ENCODE measurements at regions not wholly inside any gene's neighbourhood (a gene's known extent, or its start where the extent isn't known, plus 50 kb on each side); places are given as distances from the start of the nearest gene placed in this dataset.

GRCh38 chr3:160126051-160126450 lies 99.2 kb upstream of the C3orf80 start:
- no peak overlapping the region for H3K27ac ChIP-seq
- DNase-seq (no peak), ATAC-seq (no peak), FAIRE-seq (no peak)
- no peaks in the 10 kb centered on the region for H3K4me1 ChIP-seq
- H3K4me3 ChIP-seq = no peak overlapping the region
- no peaks in the 10 kb centered on the region for H3K27me3 ChIP-seq
- 63 to 70% methylated on average over 4 of the region's 4 CpGs for WGBS, 2 donors
- intact Hi-C loops (cut with DNase I) = no loop called here
- no peaks in the 10 kb centered on the region for H3K9me3 ChIP-seq
- no peaks in the 10 kb centered on the region for H3K36me3 ChIP-seq
- TF ChIP-seq CTCF (IDR thresholded peaks at IDR 0.05) = no peak

DNA sequence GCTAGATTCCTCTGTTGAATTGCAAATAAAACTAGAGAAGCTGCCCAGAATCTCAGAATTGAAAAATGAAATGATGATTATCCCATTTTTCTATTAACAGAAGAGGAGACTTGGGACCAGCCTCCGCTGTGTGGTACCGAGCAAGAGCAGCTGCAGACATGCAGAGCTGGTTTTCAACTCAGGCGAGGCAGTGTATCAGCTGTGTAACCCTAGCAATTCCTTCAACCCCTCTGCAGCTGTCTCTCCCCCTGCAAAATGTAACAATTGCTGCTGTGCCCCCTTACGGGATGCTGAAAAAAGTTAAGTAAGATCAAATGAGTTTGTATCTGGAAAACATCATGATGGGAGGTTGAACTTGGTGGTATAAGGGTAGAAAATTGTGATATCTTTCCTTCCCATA lies 98.5 kb upstream of the C3orf80 start:
- intact Hi-C loops (cut with DNase I) = no loop called here
- no peak for DNase-seq
- H3K27me3 ChIP-seq = no peaks in the 10 kb centered on the region
- ATAC-seq = no peak
- no peaks in the 10 kb centered on the region for H3K36me3 ChIP-seq
- no peaks in the 10 kb centered on the region for H3K4me1 ChIP-seq
- TF ChIP-seq CTCF (IDR thresholded peaks at IDR 0.05) = no peak
- H3K4me3 ChIP-seq = no peak overlapping the region
- H3K27ac ChIP-seq = no peak overlapping the region
- no peak for FAIRE-seq
- no peaks in the 10 kb centered on the region for H3K9me3 ChIP-seq
- WGBS, 2 donors = 83 to 87% methylated on average over 4 of the region's 4 CpGs

DNA sequence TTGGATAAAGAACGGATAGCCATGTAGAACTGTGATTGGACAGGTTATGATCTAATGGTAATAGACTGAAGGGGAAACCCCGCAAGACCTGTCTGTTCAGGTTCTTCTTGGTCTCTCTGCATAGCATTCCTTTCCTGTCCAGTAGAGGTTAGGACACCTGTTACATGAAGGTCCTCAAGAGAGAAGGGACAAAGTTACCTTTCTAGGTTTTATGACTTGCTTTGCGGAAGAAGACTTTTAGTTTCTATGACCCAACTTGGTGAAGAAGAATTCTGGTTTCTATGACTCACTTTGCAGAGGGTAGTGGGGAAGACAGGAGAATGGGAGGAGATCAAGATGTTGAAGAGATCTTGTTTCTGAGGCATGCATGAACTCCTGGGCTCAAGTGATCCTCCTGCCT lies 97.9 kb upstream of the C3orf80 start:
- intact Hi-C loops (cut with DNase I) = no loop called here
- 81 to 84% methylated on average over 3 of the region's 3 CpGs for WGBS, 2 donors
- Histone ChIP-seq H3K4me1 (no peaks in the 10 kb centered on the region), H3K27ac (no peak overlapping the region), H3K9me3 (no peaks in the 10 kb centered on the region), H3K4me3 (no peak overlapping the region), H3K36me3 (no peaks in the 10 kb centered on the region), H3K27me3 (no peaks in the 10 kb centered on the region)
- ATAC-seq (no peak), FAIRE-seq (no peak), DNase-seq (no peak)
- TF ChIP-seq CTCF (IDR thresholded peaks at IDR 0.05) = no peak

- H3K9me3 ChIP-seq = no peaks in the 10 kb centered on the region
- no peaks in the 10 kb centered on the region for H3K27me3 ChIP-seq
- DNase-seq (no peak), FAIRE-seq (no peak), ATAC-seq (no peak)
- H3K27ac ChIP-seq = no peak overlapping the region
- intact Hi-C loops (cut with DNase I) = no loop called here
- H3K4me1 ChIP-seq = no peaks in the 10 kb centered on the region
- no peaks in the 10 kb centered on the region for H3K36me3 ChIP-seq
- TF ChIP-seq CTCF (IDR thresholded peaks at IDR 0.05) = no peak
- H3K4me3 ChIP-seq = no peak overlapping the region
Measured at GRCh38 chr3:160128056-160128455, 97.2 kb upstream of the C3orf80 start.

DNA sequence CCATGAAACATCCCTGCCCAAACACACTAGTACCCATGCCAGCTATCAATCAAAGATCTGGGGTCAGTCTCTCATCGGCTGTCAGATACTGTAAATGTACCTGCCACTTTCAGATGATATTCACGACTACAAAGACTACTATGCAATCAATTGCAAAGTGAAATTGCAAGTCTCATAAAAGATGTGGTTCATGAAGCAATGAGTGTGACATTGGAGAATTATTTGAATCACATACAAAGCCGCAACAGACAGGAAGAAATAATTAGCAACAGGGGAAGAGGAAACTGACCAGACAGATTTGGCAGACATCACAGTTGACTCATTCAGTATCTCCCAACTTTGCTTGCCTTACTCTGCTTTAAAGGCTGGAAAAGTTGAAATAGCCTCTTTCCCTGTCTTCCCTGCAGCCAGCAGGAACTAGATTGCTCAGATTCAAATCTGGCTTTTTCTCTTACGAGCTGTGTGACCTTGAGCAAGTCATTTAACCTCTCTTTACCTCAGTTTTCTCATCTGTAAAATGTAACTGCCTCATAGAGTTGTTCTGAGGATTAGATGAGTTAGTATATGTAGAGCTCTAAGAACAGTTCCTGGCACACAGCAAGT lies 95.7 kb upstream of the C3orf80 start:
- ATAC-seq (peak in 3 of 4 donors; percentile 42 to 83 (median 79)), DNase-seq (no peak), FAIRE-seq (no peak)
- H3K36me3 ChIP-seq = no peaks in the 10 kb centered on the region
- intact Hi-C loops (cut with DNase I) = no loop called here
- 26 to 27% methylated on average over 4 of the region's 4 CpGs for WGBS, 2 donors
- no peaks in the 10 kb centered on the region for H3K4me1 ChIP-seq
- no peak overlapping the region for H3K4me3 ChIP-seq
- no peaks in the 10 kb centered on the region for H3K9me3 ChIP-seq
- H3K27me3 ChIP-seq = no peaks in the 10 kb centered on the region
- H3K27ac ChIP-seq = no peak overlapping the region
- TF ChIP-seq CTCF (IDR thresholded peaks at IDR 0.05) = no peak

Data from pancreas (tissue), 10 donors.